ENCODE measurements at regions not wholly inside any gene's neighbourhood (a gene's known extent, or its start where the extent isn't known, plus 50 kb on each side); places are given as distances from the start of the nearest gene placed in this dataset.

DNA sequence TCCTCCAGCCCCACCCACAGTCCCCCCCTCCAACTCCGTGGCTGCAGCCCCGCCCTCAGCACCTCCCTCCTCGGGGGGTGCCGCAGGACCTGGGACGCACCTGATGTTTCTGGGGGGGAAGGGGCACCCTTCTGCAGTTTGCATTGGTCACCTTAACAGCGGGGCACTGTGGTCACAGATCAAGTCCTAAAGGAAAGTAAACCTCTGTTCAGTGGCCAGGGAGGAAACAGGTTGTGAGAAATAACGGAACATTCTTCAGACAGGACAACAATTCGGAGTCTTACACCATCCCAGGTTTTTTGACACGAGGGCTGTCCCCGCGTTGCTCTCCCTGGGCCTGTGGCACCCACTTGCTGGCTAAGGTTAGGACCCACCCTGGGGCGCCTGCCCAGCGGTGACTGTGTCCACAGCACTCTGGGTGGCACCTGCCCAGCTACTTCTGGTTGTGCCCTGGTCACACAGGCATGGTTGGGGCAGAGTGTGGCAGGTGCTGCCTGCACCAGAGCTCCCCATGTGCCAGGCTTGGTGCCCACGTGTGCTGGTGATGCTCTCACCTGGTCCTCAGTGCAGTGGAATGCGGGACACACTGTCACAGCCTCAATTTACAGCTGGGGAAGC is 93.5 kb upstream of the OTOS start:
- Histone ChIP-seq H3K4me3 (no peak overlapping the region), H3K9me3 (peaks cover 5% of the 10 kb centered on the region), H3K4me1 (peaks cover 34% of the 10 kb centered on the region), H3K36me3 (ENCODE audit: insufficient read depth in 1 of 2, low read depth in 1 of 2) (no peaks in the 10 kb centered on the region), H3K27ac (peak overlapping the region; percentile 93), H3K27me3 (ENCODE audit: insufficient read depth in 3 of 3, low read length in 2 of 3) (no peaks in the 10 kb centered on the region)
- intact Hi-C loops (cut with DNase I), result loop anchor here (1.0 to 5.0 kb wide), 4 partner anchors 111 to 204 kb away; no protein-coding TSS in a partner anchor
- DNase-seq, result peak in 1 of 2 donors; percentile 66
- 42 to 56% (median 44%) methylated on average over 15 of the region's 15 CpGs for whole genome bisulfite sequencing, 3 donors
- TF ChIP-seq, protein P1, sequence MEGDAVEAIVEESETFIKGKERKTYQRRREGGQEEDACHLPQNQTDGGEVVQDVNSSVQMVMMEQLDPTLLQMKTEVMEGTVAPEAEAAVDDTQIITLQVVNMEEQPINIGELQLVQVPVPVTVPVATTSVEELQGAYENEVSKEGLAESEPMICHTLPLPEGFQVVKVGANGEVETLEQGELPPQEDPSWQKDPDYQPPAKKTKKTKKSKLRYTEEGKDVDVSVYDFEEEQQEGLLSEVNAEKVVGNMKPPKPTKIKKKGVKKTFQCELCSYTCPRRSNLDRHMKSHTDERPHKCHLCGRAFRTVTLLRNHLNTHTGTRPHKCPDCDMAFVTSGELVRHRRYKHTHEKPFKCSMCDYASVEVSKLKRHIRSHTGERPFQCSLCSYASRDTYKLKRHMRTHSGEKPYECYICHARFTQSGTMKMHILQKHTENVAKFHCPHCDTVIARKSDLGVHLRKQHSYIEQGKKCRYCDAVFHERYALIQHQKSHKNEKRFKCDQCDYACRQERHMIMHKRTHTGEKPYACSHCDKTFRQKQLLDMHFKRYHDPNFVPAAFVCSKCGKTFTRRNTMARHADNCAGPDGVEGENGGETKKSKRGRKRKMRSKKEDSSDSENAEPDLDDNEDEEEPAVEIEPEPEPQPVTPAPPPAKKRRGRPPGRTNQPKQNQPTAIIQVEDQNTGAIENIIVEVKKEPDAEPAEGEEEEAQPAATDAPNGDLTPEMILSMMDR (IDR thresholded peaks at IDR 0.05), result no peak
- ATAC-seq, result peak in 2 of 4 donors; percentile 1 to 8

DNA sequence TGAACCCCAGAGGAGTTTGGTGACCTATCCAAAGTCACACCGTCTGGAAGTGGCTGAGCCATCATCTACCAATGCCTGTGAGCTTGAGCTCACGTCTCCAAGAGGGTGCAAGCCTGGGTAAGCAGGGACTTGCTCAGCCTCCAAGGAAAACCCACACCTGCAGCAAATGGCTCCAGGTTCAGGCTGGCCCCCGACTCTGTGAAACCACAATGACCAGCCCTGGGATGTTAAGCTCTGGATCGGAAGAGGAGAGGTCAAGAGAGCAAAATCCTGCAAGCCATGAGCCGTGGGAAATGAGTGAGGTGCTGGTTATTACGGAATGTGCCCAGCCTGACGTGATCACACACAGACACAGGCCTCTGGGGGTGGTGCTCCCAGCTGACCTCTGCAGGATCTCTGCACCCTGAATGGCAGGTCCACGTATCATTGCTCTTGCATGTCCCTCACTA is 94.1 kb upstream of the OTOS start:
- ATAC-seq, result no peak
- TF ChIP-seq, protein P1 (IDR thresholded peaks at IDR 0.05), result no peak
- intact Hi-C loops (cut with DNase I), result loop anchor here in 1 of 2 donors (5.0 kb wide), 1 partner anchor 138 kb away; no protein-coding TSS in a partner anchor
- Histone ChIP-seq H3K36me3 (ENCODE audit: insufficient read depth in 1 of 2, low read depth in 1 of 2) (no peaks in the 10 kb centered on the region), H3K27ac (peak overlapping the region; percentile 93), H3K4me3 (no peak overlapping the region), H3K27me3 (ENCODE audit: insufficient read depth in 3 of 3, low read length in 2 of 3) (no peaks in the 10 kb centered on the region), H3K4me1 (peaks cover 34% of the 10 kb centered on the region), H3K9me3 (no peaks in the 10 kb centered on the region)
- no peak for DNase-seq
- 55 to 64% (median 61%) methylated on average over 8 of the region's 8 CpGs for WGBS, 3 donors

DNA sequence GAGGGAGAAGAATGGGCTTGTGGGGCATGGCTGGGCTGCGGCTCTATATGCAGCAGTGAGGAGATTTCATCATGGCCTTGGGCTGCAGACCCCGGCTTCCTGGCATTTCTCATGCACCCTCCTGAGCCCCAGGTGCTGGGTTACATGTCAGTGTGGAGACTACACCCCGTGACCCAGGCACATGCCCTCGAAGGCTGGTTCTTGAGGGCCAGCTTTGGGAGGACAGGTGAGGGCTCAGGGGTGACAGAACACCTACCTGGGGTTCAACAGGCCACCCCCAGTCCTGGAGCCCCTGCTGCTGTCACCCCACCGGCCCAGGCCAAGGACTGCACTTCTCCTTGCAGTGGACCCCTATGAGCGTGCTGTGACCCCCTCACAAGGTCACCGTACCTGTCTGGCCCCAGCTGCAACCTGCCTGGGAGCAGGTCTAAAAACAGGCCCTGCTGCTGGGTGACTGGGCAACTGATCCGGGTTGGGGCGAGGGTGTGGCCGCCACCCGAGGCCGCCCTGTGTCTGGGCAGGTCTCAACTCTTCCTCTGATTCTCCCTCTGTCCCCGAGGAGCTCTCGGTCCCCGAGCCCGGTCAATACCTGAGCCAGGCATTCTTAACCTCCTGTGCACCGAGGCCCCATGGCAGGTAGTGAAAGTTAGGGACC is 94.8 kb upstream of the OTOS start:
- Histone ChIP-seq H3K36me3 (ENCODE audit: insufficient read depth in 1 of 2, low read depth in 1 of 2) (no peaks in the 10 kb centered on the region), H3K27ac (peak overlapping the region; percentile 93), H3K9me3 (no peaks in the 10 kb centered on the region), H3K4me3 (no peak overlapping the region), H3K4me1 (peaks cover 34% of the 10 kb centered on the region), H3K27me3 (ENCODE audit: insufficient read depth in 3 of 3, low read length in 2 of 3) (no peaks in the 10 kb centered on the region)
- ATAC-seq (no peak), DNase-seq (peak in 1 of 2 donors; percentile 51)
- WGBS, 3 donors, result 71 to 83% (median 72%) methylated on average over 17 of the region's 17 CpGs
- intact Hi-C loops (cut with DNase I), result loop anchor here in 1 of 2 donors (5.0 kb wide), 2 partner anchors 137 to 152 kb away; no protein-coding TSS in a partner anchor
- TF ChIP-seq, protein P1 (IDR thresholded peaks at IDR 0.05), result no peak

DNA sequence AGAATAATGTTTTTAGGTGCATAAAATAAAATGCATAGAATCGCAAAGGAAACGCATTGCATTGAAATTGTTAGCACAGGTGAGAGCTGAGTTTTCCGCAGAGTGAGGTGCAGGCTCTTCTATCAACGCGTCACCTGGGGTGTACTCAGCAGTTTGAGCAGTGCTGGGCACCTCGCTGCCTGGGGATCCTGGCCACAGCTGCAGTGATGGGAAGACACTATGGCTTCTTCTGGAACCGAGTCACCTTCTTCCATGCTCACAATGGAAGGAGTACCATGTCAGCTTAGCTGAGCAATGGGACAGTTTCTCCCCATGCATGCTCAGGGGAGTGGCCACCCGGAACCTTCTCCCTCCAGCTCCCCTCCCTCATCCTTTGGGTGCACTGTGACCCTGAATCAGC is 95.4 kb upstream of the OTOS start:
- Histone ChIP-seq H3K27ac (peak overlapping the region; percentile 93), H3K4me1 (peaks cover 34% of the 10 kb centered on the region), H3K9me3 (no peaks in the 10 kb centered on the region), H3K4me3 (no peak overlapping the region), H3K36me3 (ENCODE audit: insufficient read depth in 1 of 2, low read depth in 1 of 2) (no peaks in the 10 kb centered on the region), H3K27me3 (ENCODE audit: insufficient read depth in 3 of 3, low read length in 2 of 3) (no peaks in the 10 kb centered on the region)
- intact Hi-C loops (cut with DNase I), result loop anchor here in 1 of 2 donors (5.0 kb wide), 2 partner anchors 136 to 151 kb away; no protein-coding TSS in a partner anchor
- TF ChIP-seq, protein P1 (IDR thresholded peaks at IDR 0.05), result no peak
- ATAC-seq (no peak), DNase-seq (peak in 1 of 2 donors; percentile 35)
- 90 to 95% (median 92%) methylated on average over 8 of the region's 8 CpGs for WGBS, 3 donors
